A673 (cell line): ENCODE measurements at regions not wholly inside any gene's neighbourhood (a gene's known extent, or its start where the extent isn't known, plus 50 kb on each side); places are given as distances from the start of the nearest gene placed in this dataset.

ENCODE experiments used
- BruUV-seq: library from RNA; stranded (reverse); fragments of 400-500 nt; replicated peaks from 2 replicates; lab custom pipeline; 2021; lab: Mats Ljungman, UMichigan
- CTCF ChIA-PET: fragments of 300-600 bp; sonication (Branson Sonifier 250); formaldehyde crosslinking; loops from one replicate; lab custom pipeline; 2022; ENCODE audit warnings: antibody characterized with exemption; lab: Charles Lee
- POLR2A ChIA-PET: fragments of 300-600 bp; sonication (Branson Sonifier 250); formaldehyde crosslinking; loops from one replicate; lab custom pipeline; 2022; ENCODE audit warnings: antibody characterized with exemption; ENCODE audit not compliant: low non-redundant PET; lab: Charles Lee
- DNase-seq: peaks from one replicate; pipeline ENCODE4 v3.0.0-alpha.2; 2015; ENCODE audit warnings: low spot score
- H3K27ac ChIP-seq: fragments of 200-600 bp; sonication (generic); 2 replicates; pipeline ENCODE4 v1.5.1; 2016; ENCODE audit warnings: mixed run types, low read depth, mild to moderate bottlenecking, mixed read lengths, antibody characterized with exemption, low read length; ENCODE audit not compliant: poor library complexity, severe bottlenecking
- H3K27me3 ChIP-seq: fragments of 200-600 bp; sonication (generic); replicated peaks from 2 replicates; pipeline ENCODE4 v1.6.1; 2017; ENCODE audit warnings: mixed run types, low read depth, mild to moderate bottlenecking, mixed read lengths, antibody characterized with exemption, low read length; ENCODE audit not compliant: insufficient read depth, poor library complexity
- H3K36me3 ChIP-seq: fragments of 200-600 bp; sonication (generic); 2 replicates; pipeline ENCODE4 v1.6.1; 2016; ENCODE audit warnings: mixed run types, mild to moderate bottlenecking, mixed read lengths, antibody characterized with exemption, low read length; ENCODE audit not compliant: insufficient read depth, poor library complexity, severe bottlenecking
- H3K4me1 ChIP-seq: fragments of 200-600 bp; sonication (generic); 2 replicates; pipeline ENCODE4 v1.6.1; 2017; ENCODE audit warnings: mixed run types, mild to moderate bottlenecking, mixed read lengths, antibody characterized with exemption, low read length; ENCODE audit not compliant: insufficient read depth, poor library complexity, severe bottlenecking
- H3K4me3 ChIP-seq: fragments of 200-600 bp; sonication (generic); 2 replicates; pipeline ENCODE4 v1.5.1; 2016; ENCODE audit warnings: low read depth, mixed run types, mild to moderate bottlenecking, mixed read lengths, low read length; ENCODE audit not compliant: poor library complexity, severe bottlenecking
- H3K9me3 ChIP-seq: fragments of 200-600 bp; sonication (generic); 2 replicates; pipeline ENCODE4 v1.6.1; 2016; ENCODE audit warnings: mixed run types, low read depth, mild to moderate bottlenecking, mixed read lengths, antibody characterized with exemption, low read length; ENCODE audit not compliant: poor library complexity, severe bottlenecking
- CTCF ChIP-seq: fragments of 300-800, 200-600 bp; sonication (generic); conservative IDR thresholded peaks from 2 replicates; pipeline ENCODE4 v1.5.1; 2017; ENCODE audit warnings: low read depth, mild to moderate bottlenecking, antibody characterized with exemption, low read length, moderate library complexity, mixed read lengths
- EZH2 ChIP-seq: fragments of 200-600 bp; sonication (generic); IDR thresholded peaks from 2 replicates; pipeline ENCODE4 v1.6.1; 2017; ENCODE audit warnings: borderline replicate concordance, low read depth, mild to moderate bottlenecking, mixed read lengths, antibody characterized with exemption, low read length; ENCODE audit not compliant: poor library complexity, severe bottlenecking
- intact Hi-C: fragments of 100-400 bp; cut with micrococcal nuclease; formaldehyde crosslinking; loops from one replicate; pipeline ENCODE4 v1.10.0; 2022; ENCODE audit not compliant: unreplicated experiment

- POLR2A ChIA-PET = no interaction called here
- Histone ChIP-seq H3K4me3 (no peak overlapping the region), H3K27ac (no peak overlapping the region), H3K4me1 (peaks cover 7% of the 10 kb centered on the region), H3K36me3 (no peaks in the 10 kb centered on the region), H3K27me3 (no peaks in the 10 kb centered on the region), H3K9me3 (no peaks in the 10 kb centered on the region)
- no peak for DNase-seq
- no TSS peak for BruUV-seq
- CTCF ChIA-PET = no interaction called here
- intact Hi-C loops = no loop called here
- no peak for TF ChIP-seq EZH2
- no peak for TF ChIP-seq CTCF
Measured at GRCh38 chr5:81842795-81843398, 92.0 kb upstream of the SSBP2 start.

DNA sequence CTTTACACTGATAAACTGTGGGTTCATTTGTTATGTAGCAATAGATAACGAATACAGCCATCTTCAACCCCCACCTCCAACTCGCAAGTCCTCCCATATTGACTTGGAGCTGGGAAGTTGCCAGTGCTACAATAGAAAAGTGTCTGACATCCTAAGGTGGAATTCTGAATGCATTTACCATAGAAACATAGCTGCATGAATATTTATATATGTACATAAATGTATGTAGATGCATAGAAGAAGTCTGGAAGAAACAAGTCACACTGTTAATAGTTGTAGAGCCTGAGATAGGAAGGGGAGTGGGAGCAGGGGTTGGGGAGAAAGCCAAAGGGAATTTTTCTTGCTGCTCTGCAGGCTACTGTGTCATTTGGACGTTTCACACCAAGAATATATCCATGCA lies 88.1 kb upstream of the SSBP2 start:
- Histone ChIP-seq H3K36me3 (no peaks in the 10 kb centered on the region), H3K4me1 (peaks cover 5% of the 10 kb centered on the region), H3K27me3 (no peaks in the 10 kb centered on the region), H3K4me3 (no peak overlapping the region), H3K27ac (no peak overlapping the region), H3K9me3 (no peaks in the 10 kb centered on the region)
- ChIA-PET POLR2A (no interaction called here), CTCF (no interaction called here)
- no peak for DNase-seq
- intact Hi-C loops = no loop called here
- no TSS peak for BruUV-seq
- no peak for TF ChIP-seq CTCF
- no peak for TF ChIP-seq EZH2

DNA sequence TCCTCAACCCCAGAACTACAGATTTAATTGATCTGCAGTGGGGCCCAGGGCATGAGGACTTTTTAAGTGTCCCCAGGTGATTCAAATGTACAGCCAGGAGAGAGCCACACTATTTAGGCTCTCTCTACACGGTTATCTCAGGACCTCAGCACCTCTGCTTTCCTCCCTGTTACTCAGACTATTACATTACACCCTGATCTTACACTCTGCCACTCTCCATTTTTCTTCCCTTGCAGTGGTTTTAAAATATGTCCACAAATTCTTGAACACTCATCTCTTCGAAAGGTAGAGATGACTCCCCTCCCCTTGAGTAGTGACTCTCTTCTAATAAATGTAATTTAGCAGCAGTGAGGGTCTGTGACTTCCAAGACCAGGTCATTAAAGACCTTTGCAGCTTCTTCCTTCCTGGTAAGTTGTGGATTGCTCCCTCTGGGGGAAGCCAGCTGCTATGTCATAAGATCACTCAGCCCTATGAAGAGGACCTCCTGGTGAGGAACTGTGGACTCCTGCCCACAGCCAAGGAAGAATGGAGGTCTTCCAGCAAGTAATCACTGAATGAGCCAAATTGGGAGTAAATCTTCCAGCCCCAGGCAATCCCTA lies 87.5 kb upstream of the SSBP2 start:
- Histone ChIP-seq H3K4me3 (no peak overlapping the region), H3K27me3 (no peaks in the 10 kb centered on the region), H3K9me3 (no peaks in the 10 kb centered on the region), H3K36me3 (no peaks in the 10 kb centered on the region), H3K27ac (no peak overlapping the region), H3K4me1 (peaks cover 5% of the 10 kb centered on the region)
- BruUV-seq = no TSS peak
- DNase-seq = peak; percentile 57
- ChIA-PET CTCF (no interaction called here), POLR2A (no interaction called here)
- intact Hi-C loops = no loop called here
- TF ChIP-seq CTCF (peak; percentile 62), EZH2 (no peak)
